Osteocyte (in vitro differentiated cells): ENCODE measurements at regions not wholly inside any gene's neighbourhood (a gene's known extent, or its start where the extent isn't known, plus 50 kb on each side); places are given as distances from the start of the nearest gene placed in this dataset.

Experiments used
- DNase-seq: peaks from one replicate; pipeline ENCODE4 v3.0.0; 2021; ENCODE audit warnings: mixed read lengths; ENCODE audit not compliant: unreplicated experiment; ENCODE audit errors: extremely low spot score
- H3K27ac Mint-ChIP-seq: one replicate; pipeline ENCODE4 v1.8.0; 2021; ENCODE audit warnings: mild to moderate bottlenecking, mixed read lengths; ENCODE audit not compliant: unreplicated experiment
- H3K27me3 Mint-ChIP-seq: one replicate; pipeline ENCODE4 v1.8.0; 2021; ENCODE audit warnings: mixed read lengths; ENCODE audit not compliant: unreplicated experiment
- H3K36me3 Mint-ChIP-seq: one replicate; pipeline ENCODE4 v1.8.0; 2021; ENCODE audit warnings: mixed read lengths; ENCODE audit not compliant: unreplicated experiment
- H3K4me1 Mint-ChIP-seq: one replicate; pipeline ENCODE4 v1.8.0; 2021; ENCODE audit warnings: mixed read lengths; ENCODE audit not compliant: unreplicated experiment
- H3K4me3 Mint-ChIP-seq: one replicate; pipeline ENCODE4 v1.8.0; 2021; ENCODE audit warnings: mild to moderate bottlenecking, moderate library complexity, mixed read lengths; ENCODE audit not compliant: unreplicated experiment
- H3K9me3 Mint-ChIP-seq: one replicate; pipeline ENCODE4 v1.8.0; 2021; ENCODE audit warnings: mixed read lengths; ENCODE audit not compliant: unreplicated experiment
- CTCF ChIP-seq: fragments of 200-600 bp; sonication (generic); IDR thresholded peaks from 2 replicates; pipeline ENCODE4 v1.5.0; 2021; ENCODE audit warnings: antibody characterized with exemption, mild to moderate bottlenecking, moderate library complexity

- peaks cover 8% of the 10 kb centered on the region for H3K9me3 Mint-ChIP-seq
- peaks cover 4% of the 10 kb centered on the region for H3K4me1 Mint-ChIP-seq
- H3K27me3 Mint-ChIP-seq = no peaks in the 10 kb centered on the region
- H3K36me3 Mint-ChIP-seq = peaks cover 1% of the 10 kb centered on the region
- H3K27ac Mint-ChIP-seq = no peak overlapping the region
- TF ChIP-seq CTCF = no peak
- no peak for DNase-seq
- no peak overlapping the region for H3K4me3 Mint-ChIP-seq
These were observed 667.4 kb upstream of the WWC1 start for GRCh38 chr5:167624053-167624452.

- no peak overlapping the region for H3K27ac Mint-ChIP-seq
- H3K4me3 Mint-ChIP-seq = no peak overlapping the region
- no peaks in the 10 kb centered on the region for H3K27me3 Mint-ChIP-seq
- no peak for DNase-seq
- H3K4me1 Mint-ChIP-seq = peaks cover 4% of the 10 kb centered on the region
- peaks cover 8% of the 10 kb centered on the region for H3K9me3 Mint-ChIP-seq
- peaks cover 1% of the 10 kb centered on the region for H3K36me3 Mint-ChIP-seq
- TF ChIP-seq CTCF = no peak
These were observed 664.9 kb upstream of the WWC1 start for GRCh38 chr5:167626341-167627123.

GRCh38 chr5:167629634-167630033, 661.8 kb upstream of the WWC1 start:
- no peak for DNase-seq
- Mint-ChIP-seq H3K36me3 (peaks cover 1% of the 10 kb centered on the region), H3K27ac (no peak overlapping the region), H3K27me3 (no peaks in the 10 kb centered on the region), H3K4me3 (no peak overlapping the region), H3K9me3 (peaks cover 8% of the 10 kb centered on the region), H3K4me1 (peaks cover 12% of the 10 kb centered on the region)
- no peak for TF ChIP-seq CTCF

- TF ChIP-seq CTCF = no peak
- H3K4me3 Mint-ChIP-seq = no peak overlapping the region
- no peak overlapping the region for H3K27ac Mint-ChIP-seq
- DNase-seq = no peak
- H3K27me3 Mint-ChIP-seq = no peaks in the 10 kb centered on the region
- peaks cover 15% of the 10 kb centered on the region for H3K4me1 Mint-ChIP-seq
- no peaks in the 10 kb centered on the region for H3K36me3 Mint-ChIP-seq
- no peaks in the 10 kb centered on the region for H3K9me3 Mint-ChIP-seq
These were observed 660.3 kb upstream of the WWC1 start for GRCh38 chr5:167631191-167631590.

GRCh38 chr5:167633114-167633513, 658.3 kb upstream of the WWC1 start:
- Mint-ChIP-seq H3K27me3 (no peaks in the 10 kb centered on the region), H3K27ac (peak overlapping the region; percentile 8), H3K4me1 (peaks cover 15% of the 10 kb centered on the region), H3K36me3 (no peaks in the 10 kb centered on the region), H3K9me3 (no peaks in the 10 kb centered on the region), H3K4me3 (no peak overlapping the region)
- no peak for TF ChIP-seq CTCF
- DNase-seq = no peak
